NCI-H2196 (cell line): ENCODE measurements at regions not wholly inside any gene's neighbourhood (a gene's known extent, or its start where the extent isn't known, plus 50 kb on each side); places are given as distances from the start of the nearest gene placed in this dataset.

Source experiments
- DNase-seq: peaks from one replicate; lab custom pipeline; 2025; ENCODE audit not compliant: unreplicated experiment; lab: John Stamatoyannopoulos, UW

GRCh38 chr6:150536835-150537234, 62.9 kb upstream of the PLEKHG1 start:
- DNase-seq: no peak

- DNase-seq: no peak
Measured at GRCh38 chr6:150537491-150537890, 62.2 kb upstream of the PLEKHG1 start.

- DNase-seq: no peak
Measured at GRCh38 chr6:150537893-150538292, 61.8 kb upstream of the PLEKHG1 start.

- no peak for DNase-seq
Measured at GRCh38 chr6:150539111-150539510, 60.6 kb upstream of the PLEKHG1 start.

DNA sequence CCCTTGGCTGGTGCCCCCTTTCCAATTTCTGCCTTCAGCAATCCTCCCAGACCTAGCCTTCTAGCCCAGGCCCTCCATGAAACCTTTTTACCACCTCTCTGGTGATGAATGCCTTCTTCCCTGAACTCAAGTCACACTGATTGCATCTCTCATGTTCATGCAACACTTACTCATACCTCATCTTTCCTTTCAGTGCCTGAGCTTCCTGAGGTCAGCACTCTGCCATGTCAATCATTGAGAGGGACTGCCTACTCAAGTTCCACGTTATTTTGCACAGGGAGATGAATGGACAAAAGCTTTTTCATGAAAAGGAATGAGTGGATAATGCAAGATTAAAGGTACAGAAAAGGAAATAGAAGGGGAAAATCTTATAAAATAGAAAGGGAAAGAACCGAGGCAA, 60.1 kb upstream of the PLEKHG1 start:
- DNase-seq: no peak

DNA sequence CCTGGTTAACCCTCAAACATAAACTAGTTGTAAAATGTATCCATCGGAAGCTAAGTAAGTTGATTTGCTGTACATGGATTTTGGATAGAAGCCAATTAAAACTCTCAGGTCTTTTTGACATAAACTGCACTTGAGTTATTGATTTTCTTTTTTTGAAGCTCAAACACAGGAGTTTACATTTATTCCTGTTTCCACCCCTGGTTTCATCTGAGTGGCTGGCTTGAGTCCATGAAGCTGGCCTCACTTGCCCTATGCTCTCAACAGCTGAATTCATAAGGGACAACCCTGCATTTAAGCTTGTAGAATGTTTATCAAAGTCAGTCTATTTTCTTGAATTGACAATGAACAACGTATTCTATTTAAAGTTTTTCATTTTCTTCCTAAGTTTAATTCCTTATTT, 58.1 kb upstream of the PLEKHG1 start:
- no peak for DNase-seq

- DNase-seq: no peak
Measured at GRCh38 chr6:150543178-150543577, 56.5 kb upstream of the PLEKHG1 start.

DNA sequence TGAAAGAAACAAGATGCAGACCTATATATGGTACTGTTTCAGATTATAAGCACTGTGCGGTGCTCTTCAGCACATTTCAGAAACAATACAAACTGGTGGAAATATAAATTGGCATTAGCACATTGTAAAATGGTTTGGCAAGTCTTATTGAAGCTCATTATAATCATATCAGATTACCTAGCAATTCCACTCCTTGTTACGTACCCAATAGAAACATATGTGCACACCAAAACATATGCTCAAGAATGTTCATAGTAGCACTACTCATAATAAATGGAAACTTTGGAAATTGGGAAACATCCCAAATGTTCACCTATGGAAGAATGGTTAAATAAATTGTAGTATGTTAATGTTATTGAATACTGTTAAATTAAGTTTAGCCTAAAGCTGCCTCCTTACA, 54.9 kb upstream of the PLEKHG1 start:
- no peak for DNase-seq

DNA sequence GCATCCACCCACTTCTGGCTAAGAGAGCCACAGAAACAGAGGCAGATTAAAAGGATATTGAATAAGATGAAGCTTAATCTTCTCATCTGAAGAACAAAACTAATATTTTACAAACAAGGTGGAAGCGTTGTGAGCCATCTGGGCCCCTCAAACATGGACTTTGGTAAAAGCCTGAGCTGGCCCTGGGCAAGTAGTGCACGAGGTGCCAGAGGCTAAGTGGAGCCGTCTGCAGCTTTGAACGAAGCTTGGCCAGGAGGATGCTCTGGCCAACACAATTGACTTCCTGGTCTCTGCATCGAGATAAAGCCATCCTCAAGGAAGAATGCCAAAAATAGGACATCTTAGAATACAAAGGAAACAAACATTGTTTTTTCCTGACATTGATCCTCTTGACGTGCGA, 53.2 kb upstream of the PLEKHG1 start:
- DNase-seq: no peak

DNA sequence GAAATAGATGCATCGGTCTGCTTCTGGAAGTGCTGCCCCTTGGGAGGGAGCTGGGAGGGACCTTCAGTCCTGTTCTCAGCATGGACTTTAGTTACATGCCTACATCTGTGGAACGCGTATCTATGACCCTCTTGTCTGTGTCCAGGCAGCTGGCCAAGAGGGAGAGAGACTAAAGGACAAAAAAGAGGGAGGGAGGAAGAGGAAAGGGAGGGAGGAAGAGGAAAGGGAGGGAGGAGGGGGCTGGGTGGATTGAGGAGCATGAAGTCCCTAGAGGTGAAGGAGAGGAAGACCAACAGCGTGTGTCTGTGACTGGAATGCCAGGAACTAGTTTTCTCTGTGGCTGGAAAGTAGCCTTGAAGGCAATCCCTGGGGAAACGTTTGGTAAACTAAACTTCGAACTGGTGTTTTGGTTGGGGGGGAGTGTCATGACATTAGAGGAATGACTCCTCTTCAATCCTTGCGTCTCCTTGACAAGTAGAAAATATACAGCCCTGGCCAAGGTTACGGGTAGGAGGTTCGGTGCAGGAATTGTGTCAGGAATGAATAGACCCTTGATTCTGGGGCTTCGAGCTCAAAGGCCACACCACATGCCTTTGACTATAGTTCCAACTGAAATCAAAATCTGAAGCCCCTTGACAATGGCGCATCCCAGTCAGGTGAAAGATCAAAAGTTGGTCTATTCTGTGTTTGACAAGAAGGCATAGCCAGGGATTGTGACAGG, 52.0 kb upstream of the PLEKHG1 start:
- no peak for DNase-seq

DNA sequence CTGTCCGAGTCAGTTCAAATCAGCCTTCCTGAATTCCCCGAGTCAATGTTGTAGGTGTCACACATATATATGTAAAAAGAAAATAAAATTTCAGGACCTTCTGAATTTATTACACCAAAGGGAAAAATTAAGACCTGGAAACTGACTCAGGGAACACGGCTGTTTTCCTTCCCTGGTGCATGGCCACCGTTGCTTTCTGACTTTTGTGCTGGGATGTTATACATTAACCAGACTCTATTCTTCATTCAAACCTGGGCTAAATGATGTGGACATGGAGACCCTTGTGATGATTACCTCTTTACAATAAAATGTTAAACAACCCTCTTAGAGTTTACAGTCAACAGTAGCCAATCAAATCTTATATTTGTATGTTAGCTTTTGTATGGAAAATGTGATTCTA, 51.4 kb upstream of the PLEKHG1 start:
- no peak for DNase-seq

- DNase-seq: no peak
Measured at GRCh38 chr6:150549007-150549406, 50.7 kb upstream of the PLEKHG1 start.

DNA sequence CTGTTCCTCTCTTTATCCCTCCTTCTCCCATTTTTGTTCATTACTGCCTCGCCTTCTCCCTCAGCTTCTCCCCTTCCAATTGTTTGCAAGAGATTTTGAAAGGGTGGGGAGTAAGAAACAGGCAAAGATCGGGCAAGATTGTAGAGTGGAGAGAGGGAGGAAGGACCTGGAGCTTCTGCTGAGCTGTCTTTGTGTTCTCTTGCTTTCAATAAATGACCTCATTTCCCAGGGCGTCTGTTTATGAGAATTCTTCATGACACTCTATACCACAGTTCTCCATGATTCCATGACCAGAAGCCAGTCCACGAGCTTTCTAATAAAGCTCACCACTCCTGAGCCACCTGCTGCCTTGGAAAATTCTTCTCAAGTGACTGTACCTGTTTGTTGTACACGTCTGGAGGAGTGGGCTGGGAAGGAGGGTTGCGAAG, 50.0 kb upstream of the PLEKHG1 start:
- peak; percentile 15 for DNase-seq
